HEK293T (cell line): ENCODE measurements at regions not wholly inside any gene's neighbourhood (a gene's known extent, or its start where the extent isn't known, plus 50 kb on each side); places are given as distances from the start of the nearest gene placed in this dataset.

Experiments
- ARNT ChIP-seq: fragments of 450-650 bp; IDR thresholded peaks from 2 replicates; pipeline ENCODE4 v1.6.1; 2017; ENCODE audit warnings: mild to moderate bottlenecking
- BHLHE40 ChIP-seq: fragments of 450-650 bp; IDR thresholded peaks from 2 replicates; pipeline ENCODE4 v1.6.1; 2016; ENCODE audit warnings: mild to moderate bottlenecking, moderate library complexity, borderline replicate concordance
- CTBP1 ChIP-seq: fragments of 450-650 bp; IDR thresholded peaks from 2 replicates; pipeline ENCODE4 v1.6.1; 2016; ENCODE audit warnings: borderline replicate concordance
- FOXA1 ChIP-seq: fragments of 450-650 bp; IDR thresholded peaks from 2 replicates; pipeline ENCODE4 v1.6.1; 2016; ENCODE audit warnings: mild to moderate bottlenecking
- FOXK2 ChIP-seq: fragments of 450-650 bp; IDR thresholded peaks from 2 replicates; pipeline ENCODE4 v1.6.1; 2016; ENCODE audit warnings: mild to moderate bottlenecking
- FOXM1 ChIP-seq: fragments of 450-650 bp; IDR thresholded peaks from 2 replicates; pipeline ENCODE4 v1.6.1; 2017; ENCODE audit warnings: mild to moderate bottlenecking, borderline replicate concordance
- HDGF ChIP-seq: fragments of 450-650 bp; IDR thresholded peaks from 2 replicates; pipeline ENCODE4 v1.6.1; 2017; ENCODE audit warnings: antibody characterized with exemption, borderline replicate concordance
- L3MBTL2 ChIP-seq: fragments of 450-650 bp; conservative IDR thresholded peaks from 2 replicates; pipeline ENCODE4 v1.6.1; 2016; ENCODE audit warnings: mild to moderate bottlenecking
- NFRKB ChIP-seq: fragments of 450-650 bp; IDR thresholded peaks from 2 replicates; pipeline ENCODE4 v1.6.1; 2016; ENCODE audit warnings: mild to moderate bottlenecking, moderate library complexity
- SP1 ChIP-seq: fragments of 450-650 bp; IDR thresholded peaks from 2 replicates; pipeline ENCODE4 v1.6.1; 2017
- SUZ12 ChIP-seq: fragments of 450-650 bp; IDR thresholded peaks from 2 replicates; pipeline ENCODE4 v1.6.1; 2016; ENCODE audit warnings: mild to moderate bottlenecking
- TARDBP ChIP-seq: fragments of 450-650 bp; IDR thresholded peaks from 2 replicates; pipeline ENCODE4 v1.6.1; 2016
- ZNF384 ChIP-seq: fragments of 450-650 bp; IDR thresholded peaks from 2 replicates; pipeline ENCODE4 v1.6.1; 2016
- TF ChIP-seq, protein P1 (sequence below): fragments of 450-650 bp; IDR thresholded peaks from 2 replicates; pipeline ENCODE4 v1.6.1; 2016

GRCh38 chr14:86625637-86626036 is 1095.7 kb downstream of the FLRT2 start:
- TF ChIP-seq TARDBP (no peak), ARNT (no peak), SUZ12 (no peak), BHLHE40 (no peak), SP1 (no peak), L3MBTL2 (no peak), FOXK2 (no peak), FOXA1 (no peak), HDGF (no peak), ZNF384 (no peak), CTBP1 (no peak), FOXM1 (no peak), NFRKB (no peak)
- TF ChIP-seq, protein P1, sequence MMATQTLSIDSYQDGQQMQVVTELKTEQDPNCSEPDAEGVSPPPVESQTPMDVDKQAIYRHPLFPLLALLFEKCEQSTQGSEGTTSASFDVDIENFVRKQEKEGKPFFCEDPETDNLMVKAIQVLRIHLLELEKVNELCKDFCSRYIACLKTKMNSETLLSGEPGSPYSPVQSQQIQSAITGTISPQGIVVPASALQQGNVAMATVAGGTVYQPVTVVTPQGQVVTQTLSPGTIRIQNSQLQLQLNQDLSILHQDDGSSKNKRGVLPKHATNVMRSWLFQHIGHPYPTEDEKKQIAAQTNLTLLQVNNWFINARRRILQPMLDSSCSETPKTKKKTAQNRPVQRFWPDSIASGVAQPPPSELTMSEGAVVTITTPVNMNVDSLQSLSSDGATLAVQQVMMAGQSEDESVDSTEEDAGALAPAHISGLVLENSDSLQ: no peak
